SK-N-SH (cell line): ENCODE measurements at regions not wholly inside any gene's neighbourhood (a gene's known extent, or its start where the extent isn't known, plus 50 kb on each side); places are given as distances from the start of the nearest gene placed in this dataset.

Experiments used
- CTCF ChIA-PET: fragments of 300-600, 350-600 bp; formaldehyde crosslinking; extraction: SDS; loops from one replicate; lab custom pipeline; 2021; lab: Yijun Ruan, JAX
- POLR2A ChIA-PET: fragments of 350-600 bp; sonication (Branson Sonifier 250); formaldehyde crosslinking; extraction: SDS; loops from one replicate; lab custom pipeline; 2020; ENCODE audit warnings: antibody characterized with exemption, inconsistent platforms; lab: Yijun Ruan, JAX
- DNase-seq: peaks from one replicate; pipeline ENCODE4 v3.0.0; 2012
- H2AFZ ChIP-seq: fragments of 200-600 bp; sonication (generic); 2 replicates; pipeline ENCODE4 v1.8.1; 2016; ENCODE audit warnings: antibody characterized with exemption, mild to moderate bottlenecking, low read depth
- H3F3A ChIP-seq: fragments of 200-600 bp; sonication (generic); replicated peaks from 2 replicates; pipeline ENCODE3; 2016; ENCODE audit warnings: antibody characterized with exemption, mild to moderate bottlenecking; ENCODE audit not compliant: insufficient read depth
- H3K27ac ChIP-seq, 2 experiments: fragments of 200-500 bp in 1 of 2; fragments of 200-600 bp in 1 of 2; sonication (Bioruptor generic) in 1 of 2; sonication (generic), shearing (Covaris generic) in 1 of 2; 2 replicates each; pipeline versions ENCODE4 v1.5.1 to v1.6.1; 2014 to 2016; ENCODE audit warnings: low read depth in 2 of 2, inconsistent platforms in 1 of 2, low read length in 1 of 2, mild to moderate bottlenecking in 1 of 2, mixed read lengths in 1 of 2
- H3K27me3 ChIP-seq: fragments of 200-600 bp; sonication (generic), shearing (Covaris generic); 2 replicates; pipeline ENCODE4 v1.6.1; 2016; ENCODE audit warnings: mixed run types; ENCODE audit not compliant: insufficient read depth
- H3K36me3 ChIP-seq, 2 experiments: fragments of 200-500 bp in 1 of 2; fragments of 200-600 bp in 1 of 2; sonication (Bioruptor generic) in 1 of 2; sonication (generic) in 1 of 2; replicated peaks in 1 of 2; 2 replicates each; pipeline versions ENCODE3 to v1.5.1; 2014 to 2016; ENCODE audit warnings: low read length in 1 of 2, mild to moderate bottlenecking in 1 of 2; ENCODE audit not compliant: insufficient read depth in 2 of 2, control insufficient read depth in 1 of 2
- H3K4me1 ChIP-seq, 2 experiments: fragments of 200-500 bp in 1 of 2; fragments of 200-600 bp in 1 of 2; sonication (Bioruptor generic) in 1 of 2; sonication (generic), shearing (Covaris generic) in 1 of 2; 2 replicates each; pipeline versions ENCODE4 v1.5.1 to v1.6.1; 2014 to 2016; ENCODE audit warnings: low read depth in 1 of 2, low read length in 1 of 2, mixed run types in 1 of 2; ENCODE audit not compliant: insufficient read depth in 2 of 2, control insufficient read depth in 1 of 2
- H3K4me2 ChIP-seq: fragments of 200-600 bp; sonication (generic), shearing (Covaris generic); 2 replicates; pipeline ENCODE4 v1.6.1; 2017; ENCODE audit warnings: mixed run types
- H3K4me3 ChIP-seq, 2 experiments: fragments of 200-500 bp in 1 of 2; fragments of 200-600 bp in 1 of 2; sonication (Bioruptor generic) in 1 of 2; sonication (generic), shearing (Covaris generic) in 1 of 2; 2 replicates each; pipeline versions ENCODE4 v1.5.1 to v1.8.1; 2014 to 2016; ENCODE audit warnings: low read depth in 2 of 2, inconsistent platforms in 1 of 2, low read length in 1 of 2, mild to moderate bottlenecking in 1 of 2, mixed read lengths in 1 of 2, moderate library complexity in 1 of 2
- H3K79me2 ChIP-seq: fragments of 200-600 bp; sonication (generic); 2 replicates; pipeline ENCODE4 v1.8.1; 2017; ENCODE audit warnings: mild to moderate bottlenecking; ENCODE audit not compliant: insufficient read depth
- H3K9ac ChIP-seq: fragments of 200-600 bp; sonication (generic); 2 replicates; pipeline ENCODE4 v1.6.1; 2017; ENCODE audit warnings: mixed run types
- H3K9me2 ChIP-seq: fragments of 200-600 bp; sonication (generic); 2 replicates; pipeline ENCODE4 v1.6.1; 2017; ENCODE audit warnings: mixed run types
- H3K9me3 ChIP-seq: fragments of 200-600 bp; sonication (generic); 2 replicates; pipeline ENCODE4 v1.6.1; 2017; ENCODE audit warnings: mixed run types, mild to moderate bottlenecking, moderate library complexity
- H4K20me1 ChIP-seq: fragments of 200-600 bp; sonication (generic); 2 replicates; pipeline ENCODE4 v1.6.1; 2017; ENCODE audit warnings: mild to moderate bottlenecking, mixed run types; ENCODE audit not compliant: insufficient read depth
- CHD2 ChIP-seq: fragments of 150-350 bp; IDR thresholded peaks from 2 replicates; pipeline ENCODE4 v1.6.1; 2018; ENCODE audit warnings: low read length; ENCODE audit not compliant: partially characterized antibody
- ELF1 ChIP-seq: IDR thresholded peaks from 2 replicates; pipeline ENCODE4 v1.4.0; 2012
- EP300 ChIP-seq, 2 experiments: IDR thresholded peaks; 2 replicates each; pipeline versions ENCODE4 v1.4.0 to v1.6.1; 2012; ENCODE audit warnings: borderline replicate concordance in 1 of 2, low read depth in 1 of 2, low read length in 1 of 2
- FOXJ3 ChIP-seq: sonication (generic); formaldehyde crosslinking; IDR thresholded peaks from 2 replicates; pipeline ENCODE4 v1.5.1; 2020; ENCODE audit warnings: mild to moderate bottlenecking, missing genetic modification reagents
- GABPA ChIP-seq: IDR thresholded peaks from 2 replicates; pipeline ENCODE4 v1.4.0; 2012; ENCODE audit warnings: low read depth, mild to moderate bottlenecking
- MEF2A ChIP-seq: IDR thresholded peaks from 2 replicates; pipeline ENCODE4 v1.4.0; 2012; ENCODE audit warnings: low read depth, borderline replicate concordance
- NRF1 ChIP-seq: IDR thresholded peaks from 2 replicates; pipeline ENCODE4 v1.6.1; 2012; ENCODE audit warnings: low read depth, mild to moderate bottlenecking, low read length
- RCOR1 ChIP-seq: fragments of 150-350 bp; IDR thresholded peaks from 2 replicates; pipeline ENCODE4 v1.6.1; 2017; ENCODE audit warnings: antibody characterized with exemption, low read length
- RFX5 ChIP-seq: IDR thresholded peaks from 2 replicates; pipeline ENCODE4 v1.6.1; 2012; ENCODE audit warnings: mild to moderate bottlenecking, improper control_type of control experiment, low read length
- SIN3A ChIP-seq: IDR thresholded peaks from 2 replicates; pipeline ENCODE4 v1.6.1; 2012; ENCODE audit warnings: low read depth, mild to moderate bottlenecking, low read length, moderate library complexity, borderline replicate concordance
- SMC3 ChIP-seq: IDR thresholded peaks from 2 replicates; pipeline ENCODE4 v1.6.1; 2012; ENCODE audit warnings: low read depth, low read length, improper control_type of control experiment
- TAF1 ChIP-seq: IDR thresholded peaks from 2 replicates; pipeline ENCODE4 v1.6.1; 2012; ENCODE audit warnings: low read depth, mild to moderate bottlenecking, low read length, moderate library complexity, borderline replicate concordance
- TCF12 ChIP-seq: IDR thresholded peaks from 2 replicates; pipeline ENCODE4 v1.4.0; 2012
- TEAD4 ChIP-seq: IDR thresholded peaks from 2 replicates; pipeline ENCODE4 v1.4.0; 2012; ENCODE audit warnings: mild to moderate bottlenecking, borderline replicate concordance; ENCODE audit not compliant: insufficient read depth
- WGBS: methylation state at CpG from one replicate; pipeline ENCODE4 v1.1.6; 2017; ENCODE audit warnings: low lambda C conversion rate; 5-methylcytosine and 5-hydroxymethylcytosine counted together
- TF ChIP-seq, protein P1 (sequence below): IDR thresholded peaks from 2 replicates; pipeline ENCODE4 v1.4.0; 2012; ENCODE audit warnings: low read depth, borderline replicate concordance
- TF ChIP-seq, protein P2 (sequence below): fragments of 150-350 bp; IDR thresholded peaks from 2 replicates; pipeline ENCODE4 v1.6.1; 2016; ENCODE audit warnings: mild to moderate bottlenecking, low read depth, low read length
- TF ChIP-seq, protein P3 (sequence below): IDR thresholded peaks from 2 replicates; pipeline ENCODE4; 2012
- TF ChIP-seq, protein P4 (sequence below): fragments of 200-600 bp; sonication (generic); IDR thresholded peaks from 2 replicates; pipeline ENCODE4 v1.6.1; 2017; ENCODE audit warnings: antibody characterized with exemption, mild to moderate bottlenecking, moderate library complexity
- TF ChIP-seq, protein P5 (sequence below): IDR thresholded peaks from 2 replicates; pipeline ENCODE4 v1.4.0; 2012; ENCODE audit warnings: low read depth

DNA sequence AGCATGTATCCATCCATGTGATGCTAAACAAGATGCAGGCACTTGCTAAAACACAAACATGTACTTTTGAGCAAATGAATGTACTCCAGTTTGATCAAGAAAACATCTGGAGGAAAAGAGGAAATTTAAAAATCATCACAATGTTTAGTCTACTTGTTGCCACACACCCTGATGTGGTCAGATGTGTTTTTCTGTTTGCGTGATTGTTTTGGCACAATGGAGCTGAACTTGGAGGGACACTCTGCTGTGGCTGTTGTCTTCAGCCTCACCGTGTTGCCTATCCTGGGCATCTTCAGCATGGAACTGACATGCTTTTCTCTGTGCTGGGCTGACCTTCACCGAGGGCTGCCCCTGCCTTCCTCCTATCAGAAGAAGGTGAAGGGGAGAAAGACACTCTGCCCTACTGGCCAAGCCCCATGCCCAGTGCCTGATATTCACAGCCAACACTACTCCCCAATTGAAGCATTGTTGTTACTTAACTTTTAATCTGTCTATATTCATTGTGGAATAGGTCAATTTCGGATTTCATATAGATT lies 268.3 kb upstream of the IGFBP3 start (continued):
- TF ChIP-seq, protein P1, sequence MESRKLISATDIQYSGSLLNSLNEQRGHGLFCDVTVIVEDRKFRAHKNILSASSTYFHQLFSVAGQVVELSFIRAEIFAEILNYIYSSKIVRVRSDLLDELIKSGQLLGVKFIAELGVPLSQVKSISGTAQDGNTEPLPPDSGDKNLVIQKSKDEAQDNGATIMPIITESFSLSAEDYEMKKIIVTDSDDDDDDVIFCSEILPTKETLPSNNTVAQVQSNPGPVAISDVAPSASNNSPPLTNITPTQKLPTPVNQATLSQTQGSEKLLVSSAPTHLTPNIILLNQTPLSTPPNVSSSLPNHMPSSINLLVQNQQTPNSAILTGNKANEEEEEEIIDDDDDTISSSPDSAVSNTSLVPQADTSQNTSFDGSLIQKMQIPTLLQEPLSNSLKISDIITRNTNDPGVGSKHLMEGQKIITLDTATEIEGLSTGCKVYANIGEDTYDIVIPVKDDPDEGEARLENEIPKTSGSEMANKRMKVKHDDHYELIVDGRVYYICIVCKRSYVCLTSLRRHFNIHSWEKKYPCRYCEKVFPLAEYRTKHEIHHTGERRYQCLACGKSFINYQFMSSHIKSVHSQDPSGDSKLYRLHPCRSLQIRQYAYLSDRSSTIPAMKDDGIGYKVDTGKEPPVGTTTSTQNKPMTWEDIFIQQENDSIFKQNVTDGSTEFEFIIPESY: no peak
- TF ChIP-seq GABPA (no peak), TEAD4 (no peak), FOXJ3 (no peak), RFX5 (no peak), TAF1 (no peak), CHD2 (no peak)
- TF ChIP-seq, protein P2, sequence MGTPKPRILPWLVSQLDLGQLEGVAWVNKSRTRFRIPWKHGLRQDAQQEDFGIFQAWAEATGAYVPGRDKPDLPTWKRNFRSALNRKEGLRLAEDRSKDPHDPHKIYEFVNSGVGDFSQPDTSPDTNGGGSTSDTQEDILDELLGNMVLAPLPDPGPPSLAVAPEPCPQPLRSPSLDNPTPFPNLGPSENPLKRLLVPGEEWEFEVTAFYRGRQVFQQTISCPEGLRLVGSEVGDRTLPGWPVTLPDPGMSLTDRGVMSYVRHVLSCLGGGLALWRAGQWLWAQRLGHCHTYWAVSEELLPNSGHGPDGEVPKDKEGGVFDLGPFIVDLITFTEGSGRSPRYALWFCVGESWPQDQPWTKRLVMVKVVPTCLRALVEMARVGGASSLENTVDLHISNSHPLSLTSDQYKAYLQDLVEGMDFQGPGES: no peak

DNA sequence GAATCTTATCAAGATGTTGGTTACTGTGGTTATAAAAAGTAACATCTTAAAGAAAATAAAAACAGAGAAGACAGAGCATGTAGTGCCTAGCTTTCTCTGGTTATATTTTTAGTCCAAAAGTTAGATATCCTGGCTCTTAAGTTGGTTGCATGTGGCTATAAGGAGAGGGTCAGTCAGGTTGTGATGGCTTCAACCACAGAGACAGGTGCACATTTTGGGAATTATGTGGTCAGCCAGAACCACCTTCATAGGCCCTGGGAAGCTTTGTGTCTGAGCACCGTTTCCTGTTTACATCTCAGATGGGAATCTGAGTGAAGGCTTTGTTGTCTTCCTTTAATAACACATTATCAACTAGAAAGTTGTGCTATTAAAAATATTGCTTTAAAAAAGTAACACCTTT lies 265.1 kb upstream of the IGFBP3 start:
- Histone ChIP-seq H3K9ac (no peak overlapping the region), H3K4me3 (no peak overlapping the region), H3K79me2 (no peaks in the 10 kb centered on the region), H3K4me2 (no peak overlapping the region), H3K9me3 (no peaks in the 10 kb centered on the region), H3K27me3 (no peaks in the 10 kb centered on the region), H3F3A (no peaks in the 10 kb centered on the region), H3K36me3 (no peaks in the 10 kb centered on the region), H4K20me1 (no peaks in the 10 kb centered on the region), H3K27ac (no peak overlapping the region), H3K4me1 (peaks cover 0 to 3% of the 10 kb centered on the region in 2 experiments; a peak in 1 of 4 replicates), H3K9me2 (no peaks in the 10 kb centered on the region), H2AFZ (no peak overlapping the region)
- DNase-seq: no peak
- 72% methylated on average over 1 of the region's 1 CpG for WGBS
- TF ChIP-seq ELF1: no peak
- TF ChIP-seq RCOR1: no peak
- no peak for TF ChIP-seq TCF12
- TF ChIP-seq SIN3A: no peak
- TF ChIP-seq, protein P3, sequence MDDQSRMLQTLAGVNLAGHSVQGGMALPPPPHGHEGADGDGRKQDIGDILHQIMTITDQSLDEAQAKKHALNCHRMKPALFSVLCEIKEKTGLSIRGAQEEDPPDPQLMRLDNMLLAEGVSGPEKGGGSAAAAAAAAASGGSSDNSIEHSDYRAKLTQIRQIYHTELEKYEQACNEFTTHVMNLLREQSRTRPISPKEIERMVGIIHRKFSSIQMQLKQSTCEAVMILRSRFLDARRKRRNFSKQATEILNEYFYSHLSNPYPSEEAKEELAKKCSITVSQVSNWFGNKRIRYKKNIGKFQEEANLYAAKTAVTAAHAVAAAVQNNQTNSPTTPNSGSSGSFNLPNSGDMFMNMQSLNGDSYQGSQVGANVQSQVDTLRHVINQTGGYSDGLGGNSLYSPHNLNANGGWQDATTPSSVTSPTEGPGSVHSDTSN: no peak
- TF ChIP-seq NRF1: no peak
- TF ChIP-seq, protein P4, sequence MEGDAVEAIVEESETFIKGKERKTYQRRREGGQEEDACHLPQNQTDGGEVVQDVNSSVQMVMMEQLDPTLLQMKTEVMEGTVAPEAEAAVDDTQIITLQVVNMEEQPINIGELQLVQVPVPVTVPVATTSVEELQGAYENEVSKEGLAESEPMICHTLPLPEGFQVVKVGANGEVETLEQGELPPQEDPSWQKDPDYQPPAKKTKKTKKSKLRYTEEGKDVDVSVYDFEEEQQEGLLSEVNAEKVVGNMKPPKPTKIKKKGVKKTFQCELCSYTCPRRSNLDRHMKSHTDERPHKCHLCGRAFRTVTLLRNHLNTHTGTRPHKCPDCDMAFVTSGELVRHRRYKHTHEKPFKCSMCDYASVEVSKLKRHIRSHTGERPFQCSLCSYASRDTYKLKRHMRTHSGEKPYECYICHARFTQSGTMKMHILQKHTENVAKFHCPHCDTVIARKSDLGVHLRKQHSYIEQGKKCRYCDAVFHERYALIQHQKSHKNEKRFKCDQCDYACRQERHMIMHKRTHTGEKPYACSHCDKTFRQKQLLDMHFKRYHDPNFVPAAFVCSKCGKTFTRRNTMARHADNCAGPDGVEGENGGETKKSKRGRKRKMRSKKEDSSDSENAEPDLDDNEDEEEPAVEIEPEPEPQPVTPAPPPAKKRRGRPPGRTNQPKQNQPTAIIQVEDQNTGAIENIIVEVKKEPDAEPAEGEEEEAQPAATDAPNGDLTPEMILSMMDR: no peak
- no peak for TF ChIP-seq TAF1
- no peak for TF ChIP-seq RFX5
- no peak for TF ChIP-seq CHD2
- TF ChIP-seq, protein P5, sequence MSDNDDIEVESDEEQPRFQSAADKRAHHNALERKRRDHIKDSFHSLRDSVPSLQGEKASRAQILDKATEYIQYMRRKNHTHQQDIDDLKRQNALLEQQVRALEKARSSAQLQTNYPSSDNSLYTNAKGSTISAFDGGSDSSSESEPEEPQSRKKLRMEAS: no peak
- no peak for TF ChIP-seq SMC3
- no peak for TF ChIP-seq MEF2A
- TF ChIP-seq EP300 (IDR thresholded peaks at IDR 0.05; ENCODE audit: borderline replicate concordance in 1 of 2, low read depth in 1 of 2, low read length in 1 of 2): no peak
- POLR2A ChIA-PET: no interaction called here
- CTCF ChIA-PET: no interaction called here
